ENCODE measurements at regions not wholly inside any gene's neighbourhood (a gene's known extent, or its start where the extent isn't known, plus 50 kb on each side); places are given as distances from the start of the nearest gene placed in this dataset.

DNA sequence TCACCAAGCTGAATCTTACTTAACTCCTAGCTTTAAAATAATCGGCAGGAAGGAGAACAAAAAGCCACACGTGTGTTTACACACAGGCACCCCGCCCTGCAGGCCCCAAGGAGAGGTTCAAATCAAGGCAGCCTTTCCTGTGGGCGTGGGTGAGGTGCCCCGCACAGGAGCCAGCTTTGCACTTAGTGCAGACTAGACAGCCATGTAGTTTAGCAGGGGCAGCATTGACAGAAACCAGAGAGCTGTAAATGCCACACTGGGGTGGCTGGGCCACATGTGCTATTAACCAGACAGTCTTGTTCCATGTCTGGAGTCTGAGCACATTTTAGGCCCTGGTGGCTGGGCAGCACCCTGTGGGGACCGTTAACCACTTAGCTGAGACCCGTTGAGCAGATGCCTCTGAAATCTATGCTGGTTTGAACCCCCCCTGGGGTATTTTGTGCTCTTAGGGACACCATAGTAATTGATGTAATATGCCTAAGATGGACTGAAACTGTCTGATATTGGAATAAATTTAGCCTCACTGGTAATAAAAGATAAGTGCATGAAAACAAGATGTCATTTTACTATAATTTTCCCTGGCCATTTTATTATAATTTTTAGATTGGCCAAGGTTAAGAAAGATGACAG lies 106.4 kb upstream of the KCNG1 start (continued):
- TF ChIP-seq RCOR1 (IDR thresholded peaks at IDR 0.05; ENCODE audit: insufficient replicate concordance, low read length): no peak

GRCh38 chr20:51128198-51128597 lies 105.3 kb upstream of the KCNG1 start:
- peak overlapping the region; percentile 62 for H2AFZ ChIP-seq (replicated peaks; ENCODE audit: low read length, poor library complexity)
- H2BK20ac ChIP-seq (ENCODE audit: low read depth, low read length): peak overlapping the region; percentile 86
- no TSS peak for BruUV-seq (replicated peaks)
- H3K23ac ChIP-seq (ENCODE audit: low read depth, low read length): peak overlapping the region; percentile 21; the same call in 1 of the 2 replicates
- H3K9me3 ChIP-seq (ENCODE audit: control insufficient read depth, insufficient read depth, low read length): no peaks in the 10 kb centered on the region
- DNase-seq: peak; percentile 97
- peak overlapping the region; percentile 69 for H2BK5ac ChIP-seq (ENCODE audit: low read depth, low read length, poor library complexity, severe bottlenecking)
- peak overlapping the region; percentile 83 for H3K4ac ChIP-seq (ENCODE audit: low read depth, low read length)
- 7% methylated on average over 2 of the region's 4 CpGs; no CpG with 5 or more reads in 1 of the 2 experiments for WGBS, 2 experiments (ENCODE audit: extremely low coverage in 2 of 2, insufficient read length in 1 of 2)
- peak; percentile 96 for ATAC-seq (ENCODE audit: low read depth)
- H4K8ac ChIP-seq (ENCODE audit: low read depth in 2 of 2, low read length in 2 of 2): peak overlapping the region; percentile 3 to 30; a peak in 2 of 4 replicates
- H3K4me2 ChIP-seq (ENCODE audit: low read depth, low read length): peak overlapping the region; percentile 30
- H3K27ac ChIP-seq (ENCODE audit: insufficient read depth, low read length): peak overlapping the region; percentile 26; the same call in 1 of the 2 replicates
- intact Hi-C loops (cut with micrococcal nuclease): no loop called here
- H3K36me3 ChIP-seq (ENCODE audit: control insufficient read depth, insufficient read depth, low read length): no peaks in the 10 kb centered on the region
- TF ChIP-seq NFE2L2 (IDR thresholded peaks at IDR 0.05; ENCODE audit: low read depth, low read length) (peak; percentile 28; the same call in 1 of the 2 replicates), CEBPB (IDR thresholded peaks at IDR 0.05; ENCODE audit: low read depth, low read length) (peak; percentile 85), FOS (IDR thresholded peaks at IDR 0.05; ENCODE audit: low read depth, low read length) (peak; percentile 82), BHLHE40 (IDR thresholded peaks at IDR 0.05; ENCODE audit: low read depth, low read length) (peak; percentile 62), SMC3 (IDR thresholded peaks at IDR 0.05; ENCODE audit: low read depth, low read length) (peak; percentile 6; the same call in 1 of the 2 replicates), CHD1 (IDR thresholded peaks at IDR 0.05; ENCODE audit: low read depth, low read length) (no peak), MAFK (IDR thresholded peaks at IDR 0.05; ENCODE audit: low read depth, low read length) (peak; percentile 80)
- TF ChIP-seq, protein P1, sequence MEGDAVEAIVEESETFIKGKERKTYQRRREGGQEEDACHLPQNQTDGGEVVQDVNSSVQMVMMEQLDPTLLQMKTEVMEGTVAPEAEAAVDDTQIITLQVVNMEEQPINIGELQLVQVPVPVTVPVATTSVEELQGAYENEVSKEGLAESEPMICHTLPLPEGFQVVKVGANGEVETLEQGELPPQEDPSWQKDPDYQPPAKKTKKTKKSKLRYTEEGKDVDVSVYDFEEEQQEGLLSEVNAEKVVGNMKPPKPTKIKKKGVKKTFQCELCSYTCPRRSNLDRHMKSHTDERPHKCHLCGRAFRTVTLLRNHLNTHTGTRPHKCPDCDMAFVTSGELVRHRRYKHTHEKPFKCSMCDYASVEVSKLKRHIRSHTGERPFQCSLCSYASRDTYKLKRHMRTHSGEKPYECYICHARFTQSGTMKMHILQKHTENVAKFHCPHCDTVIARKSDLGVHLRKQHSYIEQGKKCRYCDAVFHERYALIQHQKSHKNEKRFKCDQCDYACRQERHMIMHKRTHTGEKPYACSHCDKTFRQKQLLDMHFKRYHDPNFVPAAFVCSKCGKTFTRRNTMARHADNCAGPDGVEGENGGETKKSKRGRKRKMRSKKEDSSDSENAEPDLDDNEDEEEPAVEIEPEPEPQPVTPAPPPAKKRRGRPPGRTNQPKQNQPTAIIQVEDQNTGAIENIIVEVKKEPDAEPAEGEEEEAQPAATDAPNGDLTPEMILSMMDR (conservative IDR thresholded peaks at IDR 0.05; ENCODE audit: low read depth, low read length): no peak
- H2BK15ac ChIP-seq (ENCODE audit: low read depth, low read length): peak overlapping the region; percentile 58; the same call in 2 of the 3 replicates
- peaks cover 13% of the 10 kb centered on the region for H3K4me1 ChIP-seq (ENCODE audit: control insufficient read depth, insufficient read depth, low read length)
- no peak overlapping the region for H3K56ac ChIP-seq (ENCODE audit: extremely low read depth, insufficient read depth, low read length)
- H3K18ac ChIP-seq (ENCODE audit: low read depth, low read length): peak overlapping the region; percentile 45; the same call in 1 of the 2 replicates
- peaks cover 14% of the 10 kb centered on the region for H3K9me1 ChIP-seq (ENCODE audit: insufficient read depth, low read length)
- H2AK9ac ChIP-seq (replicated peaks; ENCODE audit: low read depth, low read length, poor library complexity): no peak overlapping the region
- peak overlapping the region; percentile 73 for H4K91ac ChIP-seq (ENCODE audit: insufficient read depth, low read depth, low read length)
- 0 out of 4 replicates have a peak, but pooled peaks cover 0 to 5% of the 10 kb centered on the region in 2 experiments for H3K79me1 ChIP-seq (ENCODE audit: low read depth in 1 of 2, low read length in 2 of 2)
- H4K20me1 ChIP-seq (ENCODE audit: insufficient read depth, low read length): no peaks in the 10 kb centered on the region
- in situ Hi-C loops (cut with MboI; ENCODE audit: low sequenced_read_pairs): no loop called here
- peak overlapping the region; percentile 70 for H3K14ac ChIP-seq (replicated peaks; ENCODE audit: low read depth, low read length)
- no peak overlapping the region for H3K4me3 ChIP-seq (ENCODE audit: insufficient read depth, low read depth, low read length)
- peak overlapping the region; percentile 83 for H2BK120ac ChIP-seq (ENCODE audit: low read depth, low read length)
- no peak overlapping the region for H3K9ac ChIP-seq (ENCODE audit: low read depth, low read length)
- H2AK5ac ChIP-seq (ENCODE audit: low read depth, low read length): peak overlapping the region; percentile 80
- ChIA-PET POLR2A (ENCODE audit: unreplicated experiment) (no interaction called here), CTCF (interaction anchor here (0.6 kb wide), 1 partner anchor 392 kb away, joined by 5 read pairs; no protein-coding TSS in a partner anchor)
- dilution Hi-C loops (cut with HindIII; ENCODE audit: low sequenced_read_pairs, unreplicated experiment): no loop called here
- no peak overlapping the region for H4K5ac ChIP-seq (ENCODE audit: low read depth, low read length)
- no peaks in the 10 kb centered on the region for H3K27me3 ChIP-seq (ENCODE audit: control insufficient read depth, insufficient read depth, low read length)

All from IMR-90 (cell line).